Mesothelial cell of epicardium (in vitro differentiated cells): ENCODE measurements at regions not wholly inside any gene's neighbourhood (a gene's known extent, or its start where the extent isn't known, plus 50 kb on each side); places are given as distances from the start of the nearest gene placed in this dataset.

Source experiments
- DNase-seq, 2 experiments: peaks; one replicate each; pipeline ENCODE4 v3.0.0; 2021; ENCODE audit warnings: low spot score in 2 of 2; ENCODE audit not compliant: unreplicated experiment in 2 of 2
- H3K27ac Mint-ChIP-seq: 2 replicates; pipeline ENCODE4 v1.8.0; 2021; ENCODE audit warnings: mixed read lengths
- H3K27me3 Mint-ChIP-seq: 2 replicates; pipeline ENCODE4 v1.8.0; 2021; ENCODE audit warnings: low read depth, mixed read lengths
- H3K36me3 Mint-ChIP-seq: 2 replicates; pipeline ENCODE4 v1.8.0; 2021; ENCODE audit warnings: mixed read lengths
- H3K4me1 Mint-ChIP-seq: 2 replicates; pipeline ENCODE4 v1.8.0; 2021; ENCODE audit warnings: mixed read lengths
- H3K4me3 Mint-ChIP-seq: 2 replicates; pipeline ENCODE4 v1.8.0; 2021; ENCODE audit warnings: mild to moderate bottlenecking, moderate library complexity, mixed read lengths
- H3K9me3 Mint-ChIP-seq: 2 replicates; pipeline ENCODE4 v1.8.0; 2021; ENCODE audit warnings: mixed read lengths
- CTCF ChIP-seq: fragments of 200-600 bp; sonication (generic); IDR thresholded peaks from one replicate; pipeline ENCODE4 v1.5.0; 2021; ENCODE audit warnings: antibody characterized with exemption; ENCODE audit not compliant: unreplicated experiment

GRCh38 chr2:150267651-150268415 lies 219.6 kb downstream of the RND3 start:
- no peak for TF ChIP-seq CTCF
- H3K4me1 Mint-ChIP-seq, result peaks cover 5% of the 10 kb centered on the region
- no peaks in the 10 kb centered on the region for H3K27me3 Mint-ChIP-seq
- DNase-seq, result no peak
- peaks cover 12% of the 10 kb centered on the region for H3K9me3 Mint-ChIP-seq
- no peak overlapping the region for H3K4me3 Mint-ChIP-seq
- H3K27ac Mint-ChIP-seq, result no peak overlapping the region
- no peaks in the 10 kb centered on the region for H3K36me3 Mint-ChIP-seq

GRCh38 chr2:150266931-150267330 lies 220.5 kb downstream of the RND3 start:
- Mint-ChIP-seq H3K36me3 (peaks cover under 1% of the 10 kb centered on the region), H3K4me1 (peaks cover 2% of the 10 kb centered on the region), H3K27ac (no peak overlapping the region), H3K4me3 (no peak overlapping the region), H3K9me3 (peaks cover 21% of the 10 kb centered on the region), H3K27me3 (no peaks in the 10 kb centered on the region)
- no peak for TF ChIP-seq CTCF
- DNase-seq, result no peak

GRCh38 chr2:150264442-150264841 lies 223.0 kb downstream of the RND3 start:
- no peak for TF ChIP-seq CTCF
- H3K4me3 Mint-ChIP-seq, result no peak overlapping the region
- no peaks in the 10 kb centered on the region for H3K27me3 Mint-ChIP-seq
- no peak for DNase-seq
- peaks cover 34% of the 10 kb centered on the region for H3K9me3 Mint-ChIP-seq
- no peaks in the 10 kb centered on the region for H3K4me1 Mint-ChIP-seq
- peaks cover 6% of the 10 kb centered on the region for H3K36me3 Mint-ChIP-seq
- H3K27ac Mint-ChIP-seq, result no peak overlapping the region

GRCh38 chr2:150261691-150262090 lies 225.8 kb downstream of the RND3 start:
- Mint-ChIP-seq H3K27ac (no peak overlapping the region), H3K4me1 (peaks cover 3% of the 10 kb centered on the region), H3K27me3 (no peaks in the 10 kb centered on the region), H3K36me3 (peaks cover 6% of the 10 kb centered on the region), H3K9me3 (peaks cover 29% of the 10 kb centered on the region), H3K4me3 (no peak overlapping the region)
- TF ChIP-seq CTCF, result no peak
- no peak for DNase-seq

- H3K9me3 Mint-ChIP-seq, result peaks cover 29% of the 10 kb centered on the region
- H3K4me1 Mint-ChIP-seq, result peaks cover 3% of the 10 kb centered on the region
- no peak overlapping the region for H3K4me3 Mint-ChIP-seq
- TF ChIP-seq CTCF, result no peak
- H3K27ac Mint-ChIP-seq, result no peak overlapping the region
- peaks cover 6% of the 10 kb centered on the region for H3K36me3 Mint-ChIP-seq
- no peaks in the 10 kb centered on the region for H3K27me3 Mint-ChIP-seq
- DNase-seq, result no peak
These were observed 226.8 kb downstream of the RND3 start for GRCh38 chr2:150260636-150261035.
